Erythroblast (primary cell): ENCODE measurements at regions not wholly inside any gene's neighbourhood (a gene's known extent, or its start where the extent isn't known, plus 50 kb on each side); places are given as distances from the start of the nearest gene placed in this dataset.

Experiments
- GATA1 ChIP-seq: IDR thresholded peaks from 2 replicates; pipeline ENCODE4 v1.6.1; 2011; ENCODE audit warnings: low read depth, mild to moderate bottlenecking, control low read depth, low read length, moderate library complexity
- POLR2A ChIP-seq: IDR thresholded peaks from 2 replicates; pipeline ENCODE4 v1.6.1; 2011; ENCODE audit warnings: mild to moderate bottlenecking, low read length

- TF ChIP-seq POLR2A (no peak), GATA1 (no peak)
These were observed 108.4 kb upstream of the NKX1-1 start for GRCh38 chr4:1514612-1515011.
